Left ventricle myocardium inferior (tissue), 1 donor: ENCODE measurements at regions not wholly inside any gene's neighbourhood (a gene's known extent, or its start where the extent isn't known, plus 50 kb on each side); places are given as distances from the start of the nearest gene placed in this dataset.

Source experiments
- DNase-seq: peaks from one replicate; pipeline ENCODE4 v3.0.0-alpha.2; 2020
- H3K27ac ChIP-seq: fragments of 200-600 bp; replicated peaks from 2 replicates; pipeline ENCODE4 v1.8.0; 2021
- H3K27me3 ChIP-seq: fragments of 200-600 bp; 2 replicates; pipeline ENCODE4 v1.8.0; 2021; ENCODE audit warnings: low read depth
- H3K36me3 ChIP-seq: fragments of 200-600 bp; 2 replicates; pipeline ENCODE4 v1.8.0; 2021
- H3K4me1 ChIP-seq: fragments of 200-600 bp; 2 replicates; pipeline ENCODE4 v1.8.0; 2021
- H3K4me3 ChIP-seq: fragments of 200-600 bp; 2 replicates; pipeline ENCODE4 v1.8.0; 2021; ENCODE audit warnings: mild to moderate bottlenecking, moderate library complexity
- H3K9me3 ChIP-seq: fragments of 200-600 bp; replicated peaks from 2 replicates; pipeline ENCODE4 v1.8.0; 2021
- CTCF ChIP-seq: fragments of 200-600 bp; IDR thresholded peaks from 2 replicates; pipeline ENCODE4 v1.8.0; 2021; ENCODE audit warnings: antibody characterized with exemption, mild to moderate bottlenecking, borderline replicate concordance
- intact Hi-C: fragments of 100-400 bp; cut with micrococcal nuclease; formaldehyde crosslinking; loops from one replicate; pipeline ENCODE4 v1.11.0; 2022
- donor health status: DM: no; HTN: yes; CAD: no; lungs with severe emphysema.

GRCh38 chr1:55640708-55641473 is 425.7 kb upstream of the USP24 start:
- Histone ChIP-seq H3K4me1 (peaks cover 16% of the 10 kb centered on the region), H3K36me3 (no peaks in the 10 kb centered on the region), H3K27me3 (no peaks in the 10 kb centered on the region), H3K9me3 (no peaks in the 10 kb centered on the region), H3K27ac (peak overlapping the region; percentile 82), H3K4me3 (peak overlapping the region; percentile 60)
- peak; percentile 65 for DNase-seq
- TF ChIP-seq CTCF = no peak
- intact Hi-C loops = no loop called here

GRCh38 chr1:55639526-55639925 is 424.4 kb upstream of the USP24 start:
- Histone ChIP-seq H3K4me1 (peaks cover 16% of the 10 kb centered on the region), H3K27me3 (no peaks in the 10 kb centered on the region), H3K36me3 (no peaks in the 10 kb centered on the region), H3K27ac (no peak overlapping the region), H3K9me3 (no peaks in the 10 kb centered on the region), H3K4me3 (no peak overlapping the region)
- intact Hi-C loops = no loop called here
- no peak for TF ChIP-seq CTCF
- no peak for DNase-seq

- TF ChIP-seq CTCF = no peak
- no peaks in the 10 kb centered on the region for H3K9me3 ChIP-seq
- H3K27ac ChIP-seq = no peak overlapping the region
- H3K36me3 ChIP-seq = no peaks in the 10 kb centered on the region
- H3K4me1 ChIP-seq = peaks cover 16% of the 10 kb centered on the region
- no peak overlapping the region for H3K4me3 ChIP-seq
- intact Hi-C loops = no loop called here
- H3K27me3 ChIP-seq = no peaks in the 10 kb centered on the region
- DNase-seq = no peak
Observed at GRCh38 chr1:55639051-55639450, 423.9 kb upstream of the USP24 start.

- no peak for DNase-seq
- Histone ChIP-seq H3K4me3 (no peak overlapping the region), H3K4me1 (peaks cover 16% of the 10 kb centered on the region), H3K27ac (peak overlapping the region; percentile 59), H3K27me3 (no peaks in the 10 kb centered on the region), H3K36me3 (no peaks in the 10 kb centered on the region), H3K9me3 (no peaks in the 10 kb centered on the region)
- intact Hi-C loops = no loop called here
- no peak for TF ChIP-seq CTCF
Observed at GRCh38 chr1:55636696-55637095, 421.5 kb upstream of the USP24 start.

GRCh38 chr1:55635856-55636255 is 420.7 kb upstream of the USP24 start:
- DNase-seq = no peak
- intact Hi-C loops = no loop called here
- H3K27ac ChIP-seq = peak overlapping the region; percentile 59
- peaks cover 9% of the 10 kb centered on the region for H3K4me1 ChIP-seq
- peaks cover 1% of the 10 kb centered on the region for H3K9me3 ChIP-seq
- H3K36me3 ChIP-seq = no peaks in the 10 kb centered on the region
- H3K27me3 ChIP-seq = no peaks in the 10 kb centered on the region
- no peak overlapping the region for H3K4me3 ChIP-seq
- TF ChIP-seq CTCF = no peak
